Peyer's patch (tissue), 4 donors: ENCODE measurements at regions not wholly inside any gene's neighbourhood (a gene's known extent, or its start where the extent isn't known, plus 50 kb on each side); places are given as distances from the start of the nearest gene placed in this dataset.

Source experiments
- CTCF ChIP-seq, 6 experiments: fragments of 450-650 bp in 4 of 6; fragments of 200-600 bp in 2 of 6; sonication (generic) in 1 of 6; IDR thresholded peaks; one replicate each; pipeline ENCODE4 v1.5.1; 2017 to 2019; ENCODE audit warnings: antibody characterized with exemption in 6 of 6, mild to moderate bottlenecking in 3 of 6, moderate library complexity in 1 of 6
- POLR2A ChIP-seq, 2 donors: fragments of 450-650 bp; IDR thresholded peaks; one replicate each; pipeline ENCODE4 v1.5.1; 2017; ENCODE audit warnings: antibody characterized with exemption in 2 of 2, mild to moderate bottlenecking in 2 of 2, moderate library complexity in 2 of 2

GRCh38 chr20:22411286-22411626 is 173.1 kb downstream of the FOXA2 start:
- TF ChIP-seq POLR2A (IDR thresholded peaks at IDR 0.05) (no peak), CTCF (IDR thresholded peaks at IDR 0.05) (no peak)
